ENCODE measurements at regions not wholly inside any gene's neighbourhood (a gene's known extent, or its start where the extent isn't known, plus 50 kb on each side); places are given as distances from the start of the nearest gene placed in this dataset.

DNA sequence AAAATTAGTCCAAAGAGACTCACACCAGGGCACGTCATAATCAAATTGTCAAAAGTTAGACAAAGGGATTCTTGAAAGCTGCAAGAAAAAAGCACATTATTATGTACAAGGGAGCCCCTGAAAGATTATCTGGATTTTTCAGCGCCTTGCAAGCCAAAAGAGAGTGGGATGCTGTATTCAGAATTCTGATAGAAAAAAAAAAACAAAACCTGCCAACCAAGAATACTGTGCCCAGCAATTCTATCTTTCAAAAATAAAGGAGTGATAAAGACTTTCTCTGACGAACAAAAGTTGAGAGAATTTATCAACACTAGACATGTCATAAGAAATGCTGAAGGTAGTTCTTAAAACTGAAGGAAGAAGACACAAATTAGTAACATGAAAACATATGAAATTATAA, 240.2 kb downstream of the SNX13 start:
- no peak for TF ChIP-seq POLR2A (IDR thresholded peaks at IDR 0.05)
- TF ChIP-seq, protein P1, sequence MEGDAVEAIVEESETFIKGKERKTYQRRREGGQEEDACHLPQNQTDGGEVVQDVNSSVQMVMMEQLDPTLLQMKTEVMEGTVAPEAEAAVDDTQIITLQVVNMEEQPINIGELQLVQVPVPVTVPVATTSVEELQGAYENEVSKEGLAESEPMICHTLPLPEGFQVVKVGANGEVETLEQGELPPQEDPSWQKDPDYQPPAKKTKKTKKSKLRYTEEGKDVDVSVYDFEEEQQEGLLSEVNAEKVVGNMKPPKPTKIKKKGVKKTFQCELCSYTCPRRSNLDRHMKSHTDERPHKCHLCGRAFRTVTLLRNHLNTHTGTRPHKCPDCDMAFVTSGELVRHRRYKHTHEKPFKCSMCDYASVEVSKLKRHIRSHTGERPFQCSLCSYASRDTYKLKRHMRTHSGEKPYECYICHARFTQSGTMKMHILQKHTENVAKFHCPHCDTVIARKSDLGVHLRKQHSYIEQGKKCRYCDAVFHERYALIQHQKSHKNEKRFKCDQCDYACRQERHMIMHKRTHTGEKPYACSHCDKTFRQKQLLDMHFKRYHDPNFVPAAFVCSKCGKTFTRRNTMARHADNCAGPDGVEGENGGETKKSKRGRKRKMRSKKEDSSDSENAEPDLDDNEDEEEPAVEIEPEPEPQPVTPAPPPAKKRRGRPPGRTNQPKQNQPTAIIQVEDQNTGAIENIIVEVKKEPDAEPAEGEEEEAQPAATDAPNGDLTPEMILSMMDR (IDR thresholded peaks at IDR 0.05) = no peak
